GM19468 (cell line): ENCODE measurements at regions not wholly inside any gene's neighbourhood (a gene's known extent, or its start where the extent isn't known, plus 50 kb on each side); places are given as distances from the start of the nearest gene placed in this dataset.

ENCODE experiments used
- ATAC-seq: cut with Tn5 transposase; IDR thresholded peaks from one replicate; pipeline ENCODE4 v1.9.1; 2021; ENCODE audit warnings: mild to moderate bottlenecking, moderate library complexity, moderate number of reproducible peaks; ENCODE audit not compliant: unreplicated experiment; ENCODE audit errors: extremely low read depth

DNA sequence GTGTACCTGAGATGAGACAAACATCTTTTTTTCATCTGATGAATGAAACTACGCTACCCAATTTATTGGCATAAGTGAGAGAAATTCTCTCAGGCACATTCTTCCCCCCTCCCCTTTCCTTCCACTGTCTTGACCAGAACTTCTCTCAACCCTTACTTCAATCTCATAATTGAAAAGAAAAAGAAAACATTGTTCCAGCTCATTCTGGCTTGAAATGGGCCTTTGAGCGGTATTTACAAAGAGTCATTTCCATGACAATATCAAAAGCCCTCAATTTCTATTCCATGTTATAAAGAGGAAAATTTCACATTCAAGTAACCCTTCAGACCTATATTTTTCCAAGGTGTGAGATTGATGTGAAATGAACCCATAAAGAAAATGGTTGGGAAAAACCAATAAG, 145.9 kb downstream of the PCSK1 start:
- no peak for ATAC-seq

DNA sequence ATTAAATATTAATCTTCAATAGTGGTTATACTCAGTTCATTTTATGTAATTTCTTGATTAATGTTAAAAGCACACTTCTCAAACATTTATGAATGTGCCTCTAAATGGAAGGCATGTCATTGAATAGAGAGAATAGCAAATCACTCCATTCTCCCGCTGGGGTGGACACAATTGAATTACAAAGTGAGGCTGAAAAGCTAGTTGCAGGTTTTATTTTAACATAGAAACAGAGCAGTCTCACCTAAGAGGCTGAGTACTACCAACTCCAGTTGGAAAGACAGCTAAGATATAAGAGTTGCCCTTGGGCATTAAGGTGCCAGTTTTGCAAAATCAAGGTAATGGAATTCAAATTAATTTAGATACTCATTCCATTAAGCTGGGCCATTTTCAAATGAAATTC, 147.2 kb downstream of the PCSK1 start:
- ATAC-seq, result no peak

DNA sequence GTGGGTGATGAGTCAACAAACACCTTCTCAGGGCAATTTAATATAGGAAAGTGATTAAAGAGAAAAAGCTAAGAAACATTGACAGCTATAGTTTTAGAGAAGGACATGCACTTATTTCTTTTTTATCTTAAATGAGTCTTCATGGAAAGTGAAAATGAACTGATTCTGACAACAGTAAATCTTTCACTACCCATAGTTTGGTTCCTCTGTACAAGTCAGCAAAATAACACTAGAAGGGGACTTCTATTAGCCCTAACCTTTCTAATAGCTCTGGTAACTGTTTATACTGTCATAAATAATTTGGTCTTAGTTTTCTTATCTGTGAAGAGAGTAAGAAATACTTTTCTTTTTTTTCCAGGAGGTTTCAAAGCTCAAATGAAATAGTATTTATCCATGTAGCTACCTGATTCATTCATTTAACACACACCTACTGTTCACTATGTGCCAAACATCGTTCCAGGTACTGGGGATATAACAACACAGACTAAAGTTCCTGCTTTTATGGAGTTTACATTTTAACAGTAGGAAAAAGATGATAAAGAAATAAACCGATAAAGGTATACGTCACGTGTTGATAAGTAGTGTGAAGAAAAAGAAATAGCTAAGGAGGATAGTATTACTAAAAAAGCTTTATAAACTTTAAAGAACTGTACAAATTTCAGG, 148.2 kb downstream of the PCSK1 start:
- ATAC-seq, result no peak

DNA sequence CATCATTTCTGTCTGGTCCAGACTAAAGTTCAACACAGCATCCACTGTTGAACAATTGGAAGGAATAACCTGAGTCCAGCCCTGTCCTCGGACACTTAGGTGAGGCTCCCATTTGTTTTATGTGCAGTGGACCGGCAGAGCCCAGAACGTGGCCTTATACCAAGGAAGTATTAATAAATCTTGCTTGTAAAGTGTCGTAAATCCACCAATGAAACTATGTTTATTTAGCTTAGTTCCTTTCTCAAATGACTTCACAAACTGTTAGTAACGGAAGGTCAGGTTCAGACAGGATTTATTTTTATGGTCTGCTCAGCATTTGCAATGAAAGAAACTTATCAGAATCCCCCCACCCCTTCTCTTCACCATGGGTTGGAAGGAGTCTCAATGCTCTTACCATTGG, 149.5 kb downstream of the PCSK1 start:
- no peak for ATAC-seq

DNA sequence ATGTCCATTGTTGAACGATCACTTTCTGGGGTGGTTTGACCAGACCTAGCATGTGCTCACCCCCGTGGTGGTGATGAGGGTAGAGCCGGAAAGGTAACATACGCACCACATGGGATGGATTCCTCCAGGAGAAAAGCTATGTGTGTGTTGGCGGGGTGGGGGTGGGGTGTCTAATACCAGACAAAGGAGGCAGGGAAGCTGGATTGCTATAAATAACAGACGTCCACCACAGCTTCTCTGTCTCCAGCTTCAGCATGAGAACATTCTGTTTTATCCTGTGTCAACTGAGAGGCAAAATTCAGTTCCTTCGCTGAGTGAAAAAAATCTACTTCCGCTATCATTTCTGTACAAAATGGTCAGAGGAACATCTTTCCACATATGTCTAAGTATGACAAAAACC, 151.0 kb downstream of the PCSK1 start:
- ATAC-seq, result no peak

DNA sequence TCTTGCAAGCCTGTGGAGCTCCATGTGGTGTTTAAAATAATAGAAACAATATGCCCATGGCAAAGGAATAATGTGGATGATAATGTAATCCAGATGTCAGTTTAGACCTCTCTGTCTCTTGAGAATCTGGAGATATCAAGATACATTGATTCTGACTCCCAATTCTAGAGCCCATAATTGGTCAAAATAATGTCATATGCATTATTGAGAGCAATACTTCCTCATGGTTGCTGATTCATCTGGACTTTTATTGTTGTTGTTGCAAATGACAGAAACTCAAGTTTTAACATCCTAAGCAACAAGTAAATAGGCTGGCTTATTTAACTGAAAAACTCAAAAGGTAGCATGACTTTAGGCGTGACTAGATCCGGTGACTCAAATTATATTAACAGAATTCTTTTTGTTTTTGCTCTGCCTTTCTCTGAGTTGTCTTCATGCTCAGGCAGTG, 152.1 kb downstream of the PCSK1 start:
- ATAC-seq, result no peak

DNA sequence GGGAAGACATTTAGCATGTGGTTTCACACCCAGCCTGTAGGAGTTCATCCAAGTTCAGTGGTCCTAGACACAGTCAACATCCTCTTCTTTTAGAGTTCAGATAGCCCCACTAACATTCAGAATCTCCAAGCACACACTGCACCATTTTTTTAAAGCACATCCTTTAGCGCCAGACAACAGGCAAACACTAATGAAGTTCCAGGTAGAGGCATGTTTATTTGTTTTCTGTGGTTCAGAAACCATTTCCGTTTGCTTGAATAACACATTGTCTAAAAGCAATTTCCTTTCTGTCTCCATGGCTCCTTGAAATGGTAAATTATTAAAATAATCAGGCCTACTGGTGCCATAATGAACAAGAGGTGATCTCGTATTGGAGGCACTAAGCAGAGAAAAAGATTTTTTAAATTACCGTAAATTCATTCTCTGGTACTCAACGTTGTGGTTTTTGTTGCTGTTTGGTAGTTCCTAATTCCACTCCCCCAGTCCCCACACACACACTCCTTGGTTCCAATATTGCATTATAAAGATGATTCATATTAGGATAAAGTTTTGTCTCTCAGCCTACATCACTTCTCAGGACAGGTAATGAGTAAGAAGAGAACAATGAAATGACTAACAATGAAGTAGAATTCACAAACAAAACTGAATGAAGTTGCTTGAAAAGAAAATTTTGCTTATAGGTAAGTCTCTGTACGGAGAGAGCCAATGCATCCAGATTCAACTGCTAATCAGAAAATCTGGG, 153.1 kb downstream of the PCSK1 start:
- peak; percentile 32 for ATAC-seq

DNA sequence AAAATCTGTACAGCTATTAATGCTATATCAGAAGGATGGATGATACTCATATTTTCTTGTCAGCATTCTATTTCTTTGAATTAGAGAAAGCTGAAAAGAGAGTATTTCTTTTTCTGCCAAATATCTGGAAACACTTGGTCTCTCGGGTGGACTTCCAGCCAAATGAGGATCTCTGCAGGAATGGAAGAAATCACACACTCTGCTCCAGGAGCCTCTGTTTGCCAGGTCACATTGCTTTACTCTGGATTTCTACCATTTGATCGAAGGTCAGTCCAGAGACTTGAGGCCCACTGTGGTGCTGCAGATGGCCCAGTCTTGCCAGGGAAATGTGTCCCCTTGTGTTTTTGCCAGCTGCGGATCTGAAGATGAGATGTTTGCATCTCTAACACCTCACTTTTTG, 154.1 kb downstream of the PCSK1 start:
- ATAC-seq, result no peak

DNA sequence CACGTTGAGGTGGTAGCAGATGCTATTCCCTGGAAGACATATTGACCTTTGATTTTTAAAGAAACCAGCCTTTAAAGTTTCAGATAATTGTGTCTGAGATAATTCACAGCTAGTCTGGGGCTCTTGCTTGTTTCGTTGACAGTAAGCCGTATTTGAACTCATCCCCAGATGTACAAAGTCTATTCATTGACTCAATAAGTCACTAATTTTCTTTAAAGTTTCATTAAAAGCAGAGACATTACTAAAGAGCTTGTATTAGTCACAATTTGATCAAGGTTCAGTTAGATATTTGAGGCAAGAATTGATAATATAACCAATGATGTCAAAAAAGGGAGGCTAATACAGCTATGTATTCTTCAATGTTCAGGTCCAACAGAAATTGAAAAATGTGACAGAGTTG, 158.0 kb downstream of the PCSK1 start:
- no peak for ATAC-seq

DNA sequence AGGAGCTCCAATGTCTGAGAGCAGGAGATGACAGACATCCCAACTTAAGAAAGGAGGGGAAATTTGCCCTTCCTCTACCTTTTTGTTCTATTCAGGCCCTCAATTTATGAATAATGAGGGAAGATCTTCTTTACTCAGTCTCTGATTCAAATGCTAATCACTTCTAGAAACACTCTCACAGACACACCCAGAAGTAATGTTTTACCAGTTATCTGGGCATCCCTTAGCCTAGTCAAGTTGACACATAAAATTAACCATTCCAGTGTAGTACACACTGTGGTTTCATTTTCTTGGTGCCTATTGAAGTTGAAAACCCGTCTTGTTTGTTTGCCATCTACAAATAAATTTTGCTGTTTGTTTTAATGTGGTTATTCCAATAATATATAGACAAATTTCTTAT, 167.6 kb downstream of the PCSK1 start:
- ATAC-seq, result no peak

DNA sequence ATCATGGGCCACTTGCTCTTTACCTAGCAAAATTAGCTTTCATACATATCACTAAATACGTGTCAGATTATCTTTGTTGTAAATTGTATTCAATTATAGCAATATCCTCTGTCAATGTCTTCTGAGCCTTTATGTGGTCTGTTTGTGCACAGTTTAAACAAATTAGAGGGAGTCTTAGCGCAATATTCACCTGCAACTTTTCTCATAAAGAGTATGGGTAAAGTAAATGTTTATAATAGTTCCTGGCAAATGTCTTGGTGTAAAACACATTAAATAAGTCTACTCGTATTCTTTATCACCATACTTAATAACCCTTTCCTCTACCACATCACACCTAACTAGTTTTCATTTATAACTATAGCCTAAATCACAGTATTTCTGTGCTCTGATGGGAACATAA, 169.0 kb downstream of the PCSK1 start:
- ATAC-seq, result no peak

DNA sequence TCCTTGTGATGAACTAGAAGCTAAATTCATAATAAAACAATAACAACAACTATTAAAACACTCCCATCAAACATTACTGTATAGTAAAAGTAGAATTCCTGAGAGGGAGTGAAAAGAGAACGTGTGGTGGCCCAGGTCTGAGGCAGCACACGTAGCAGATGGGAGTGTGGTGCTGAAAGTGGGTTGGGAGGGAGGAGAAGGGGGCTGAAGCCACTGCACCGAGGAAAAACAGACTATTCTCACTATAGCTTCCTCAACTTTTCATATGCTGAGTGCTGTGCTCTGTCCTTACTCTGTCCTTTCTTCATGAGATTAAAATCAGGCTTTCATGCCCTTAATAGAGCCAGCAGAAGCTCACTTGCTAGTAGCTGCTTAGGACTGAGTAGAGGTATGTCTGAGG, 170.9 kb downstream of the PCSK1 start:
- ATAC-seq, result no peak

DNA sequence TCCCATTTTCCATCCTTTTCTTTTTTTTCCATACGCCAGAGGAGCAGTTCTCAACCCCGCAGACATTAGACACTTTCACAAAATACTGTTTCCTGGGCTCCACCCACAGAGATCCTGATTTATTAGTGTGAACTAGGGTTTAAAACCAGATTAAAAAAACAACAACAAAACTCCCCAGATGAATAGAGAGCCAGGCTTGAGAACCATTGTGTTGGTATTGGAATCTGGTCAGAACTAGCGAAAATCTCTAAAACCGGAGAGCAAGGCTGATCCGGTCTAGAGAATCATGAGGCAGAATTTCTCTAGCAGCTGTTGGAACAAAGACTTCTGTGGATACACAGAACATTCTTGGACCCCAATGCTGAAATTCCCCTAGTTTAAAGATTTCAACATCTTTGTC, 173.0 kb downstream of the PCSK1 start:
- ATAC-seq, result no peak

DNA sequence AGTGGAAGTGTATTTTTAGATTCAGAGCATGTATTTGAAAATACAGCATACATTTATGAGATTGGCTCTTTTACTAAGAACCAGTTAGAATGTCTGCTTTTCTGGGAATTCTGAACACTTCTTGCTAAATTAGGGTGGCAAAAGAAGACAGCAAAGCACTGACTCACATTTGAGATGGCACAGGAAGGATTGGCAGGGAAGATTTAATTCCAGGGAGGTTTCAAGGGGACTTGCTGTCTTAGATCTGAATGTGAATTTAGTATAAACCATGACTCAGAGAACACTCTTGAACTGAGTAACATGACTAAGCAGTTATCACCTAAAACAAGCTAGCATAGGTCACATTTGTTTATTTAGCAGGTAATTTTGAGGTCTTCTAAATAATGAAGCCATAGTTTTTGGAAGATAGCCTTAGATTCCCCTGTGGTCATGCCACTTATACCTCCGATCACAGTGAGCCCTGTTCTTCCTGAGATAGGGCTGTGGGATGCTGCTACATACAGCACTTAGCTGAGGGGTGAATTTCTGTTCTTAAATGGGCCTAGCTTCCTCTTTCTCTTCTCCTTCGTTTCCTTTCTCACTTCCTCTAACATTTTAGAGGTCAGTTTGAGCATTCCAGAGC, 173.8 kb downstream of the PCSK1 start:
- no peak for ATAC-seq

DNA sequence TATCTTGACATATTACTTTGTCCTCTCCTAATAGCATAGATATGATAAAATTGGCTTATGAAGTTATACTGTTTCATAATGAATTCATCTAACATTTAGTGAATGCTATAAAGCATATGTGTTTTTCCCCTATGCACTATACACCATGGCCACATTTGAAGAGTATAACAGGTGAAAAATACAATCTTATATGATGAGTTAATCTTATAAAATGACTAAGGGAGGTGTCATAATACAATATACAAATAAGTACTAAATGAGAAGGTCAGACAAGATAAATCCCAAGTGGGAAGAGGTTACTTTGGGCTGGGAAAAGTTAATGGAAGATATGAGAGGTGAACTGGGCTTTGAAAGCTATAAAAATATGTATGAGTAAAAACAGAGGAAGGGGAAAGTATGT, 174.4 kb downstream of the PCSK1 start:
- ATAC-seq, result no peak

DNA sequence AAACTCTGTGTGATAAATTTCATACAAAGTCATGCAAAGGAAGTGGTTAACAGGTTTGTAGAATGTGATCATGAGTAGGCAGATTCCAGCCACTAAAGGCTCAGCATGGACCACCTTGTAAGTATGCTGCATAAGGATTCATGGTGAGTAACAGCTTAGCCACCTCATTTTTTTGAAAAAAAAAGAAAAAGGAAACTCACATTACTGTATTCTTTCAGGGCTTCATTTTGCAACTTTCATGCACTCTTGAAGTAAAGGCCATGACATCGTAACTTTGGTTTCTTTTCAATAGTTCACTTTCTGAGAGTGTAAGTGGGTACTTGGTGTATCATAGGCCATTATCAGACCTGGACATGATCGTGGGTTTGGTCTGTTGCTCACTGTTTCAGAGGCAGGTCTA, 175.1 kb downstream of the PCSK1 start:
- no peak for ATAC-seq

DNA sequence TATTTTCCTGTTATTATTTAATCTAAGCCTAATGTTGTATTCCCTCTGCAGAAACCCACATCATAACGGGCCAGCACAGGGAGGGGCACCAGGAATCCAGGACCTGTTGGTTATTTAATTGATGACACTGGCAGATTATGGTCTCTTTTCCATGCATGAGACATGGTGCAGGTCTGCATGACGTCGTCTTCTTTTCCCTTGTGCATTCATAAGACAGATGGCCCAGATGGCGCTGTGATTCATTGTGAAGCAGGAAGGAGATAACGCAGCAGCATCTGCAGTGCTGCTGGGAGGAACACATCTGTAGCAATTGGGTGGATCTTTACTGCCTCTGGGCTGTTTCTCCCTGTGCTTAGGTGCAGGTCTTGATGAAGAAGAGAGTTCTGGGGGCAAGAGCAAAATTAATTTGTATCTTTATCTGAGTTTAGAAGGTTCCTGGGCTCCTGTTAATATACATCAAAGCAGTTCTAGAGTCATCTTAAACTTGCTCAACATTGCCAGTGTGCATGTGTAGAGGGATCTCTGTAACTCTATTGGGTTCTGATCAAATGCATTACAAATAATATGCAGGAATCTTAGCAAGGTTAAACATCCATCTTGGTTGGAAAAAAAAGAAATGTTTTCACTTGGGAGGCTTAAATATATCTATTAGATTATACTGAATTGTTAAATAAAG, 176.1 kb downstream of the PCSK1 start:
- ATAC-seq, result no peak

DNA sequence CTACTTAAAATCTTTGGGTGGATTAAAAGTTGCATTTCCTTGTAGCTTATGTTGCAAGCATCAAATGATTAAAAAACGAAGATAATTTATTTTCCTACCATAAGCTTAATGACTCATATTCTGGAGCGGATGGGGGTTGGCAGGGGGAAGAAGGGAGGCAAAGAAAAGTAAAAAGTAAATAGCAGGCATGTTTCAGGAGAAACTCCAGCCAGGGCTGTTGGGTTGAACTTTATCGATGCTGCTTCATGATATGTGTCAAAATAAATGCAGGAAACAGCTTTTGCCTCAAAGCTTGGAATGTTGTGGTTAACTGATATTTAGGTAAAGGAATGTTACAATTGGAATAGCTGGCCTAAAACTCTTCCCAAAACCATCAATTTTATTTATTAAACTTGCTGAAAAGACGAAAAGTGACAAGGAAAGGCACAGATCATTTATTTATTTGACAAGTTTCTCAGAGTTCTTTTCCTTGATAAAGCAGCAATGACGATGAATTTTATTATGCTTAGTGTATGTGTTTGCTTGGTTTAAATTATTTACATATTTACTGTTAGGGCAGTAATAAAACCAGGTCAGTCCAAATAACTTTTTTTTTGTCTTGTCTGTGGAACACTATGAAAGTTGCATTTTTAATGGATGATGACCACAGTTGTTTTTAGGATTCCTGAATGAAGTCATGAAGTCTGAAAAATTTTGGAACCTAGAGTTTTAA, 177.9 kb downstream of the PCSK1 start:
- no peak for ATAC-seq

DNA sequence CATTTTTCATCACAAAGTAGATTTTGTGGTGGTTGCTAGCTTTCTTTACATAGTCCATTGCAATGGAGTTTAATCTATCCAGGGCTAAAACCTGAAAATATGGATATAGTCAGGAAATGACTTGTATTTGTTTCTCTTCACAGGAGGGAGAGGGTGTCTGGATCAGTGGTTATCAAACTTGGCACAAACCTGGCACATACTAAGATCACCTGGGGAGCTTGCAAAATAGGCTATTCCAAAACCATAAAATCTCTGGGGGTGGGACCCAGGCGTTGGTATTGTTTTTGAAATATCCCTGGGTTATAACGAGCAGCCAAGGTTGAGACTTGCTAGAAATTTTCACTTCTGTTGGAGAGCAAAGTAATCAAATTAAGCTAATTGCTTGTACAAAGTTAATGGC, 179.9 kb downstream of the PCSK1 start:
- no peak for ATAC-seq

DNA sequence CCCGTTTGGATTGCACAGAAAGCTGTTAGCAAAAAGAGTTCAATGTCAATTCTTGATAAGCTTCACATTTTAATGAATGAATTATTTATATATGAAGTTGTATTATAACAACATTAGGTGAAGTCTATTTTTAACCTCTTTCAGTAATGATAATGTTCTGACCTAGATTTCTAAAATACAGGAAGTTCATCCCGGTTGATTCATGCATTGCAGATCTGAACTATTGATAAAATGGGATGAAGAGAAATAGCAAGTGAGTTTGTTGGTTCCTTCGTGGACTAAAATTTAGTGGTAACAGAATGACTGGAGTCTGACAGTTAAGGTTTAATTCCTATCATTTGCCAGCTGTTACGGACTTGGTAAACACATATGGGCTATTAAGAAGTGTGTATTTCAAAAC, 180.5 kb downstream of the PCSK1 start:
- no peak for ATAC-seq
